GM03348 (cell line): ENCODE measurements at regions not wholly inside any gene's neighbourhood (a gene's known extent, or its start where the extent isn't known, plus 50 kb on each side); places are given as distances from the start of the nearest gene placed in this dataset.
"Not testable (repeated sequence)": the region's sequence is repeated elsewhere in the genome, so short reads cannot be mapped to it uniquely, and the experiment has no call there.

Source experiments
- DNase-seq: peaks from one replicate; pipeline ENCODE4 v3.0.0; 2012; ENCODE audit warnings: low spot score

GRCh38 chr21:13923175-13923574 is 287.6 kb downstream of the LIPI start:
- not testable (repeated sequence) for DNase-seq

GRCh38 chr21:13921455-13921854 is 289.3 kb downstream of the LIPI start:
- DNase-seq = not testable (repeated sequence)

- not testable (repeated sequence) for DNase-seq
Measured at GRCh38 chr21:13907385-13907784, 297.8 kb downstream of the POTED start.

DNA sequence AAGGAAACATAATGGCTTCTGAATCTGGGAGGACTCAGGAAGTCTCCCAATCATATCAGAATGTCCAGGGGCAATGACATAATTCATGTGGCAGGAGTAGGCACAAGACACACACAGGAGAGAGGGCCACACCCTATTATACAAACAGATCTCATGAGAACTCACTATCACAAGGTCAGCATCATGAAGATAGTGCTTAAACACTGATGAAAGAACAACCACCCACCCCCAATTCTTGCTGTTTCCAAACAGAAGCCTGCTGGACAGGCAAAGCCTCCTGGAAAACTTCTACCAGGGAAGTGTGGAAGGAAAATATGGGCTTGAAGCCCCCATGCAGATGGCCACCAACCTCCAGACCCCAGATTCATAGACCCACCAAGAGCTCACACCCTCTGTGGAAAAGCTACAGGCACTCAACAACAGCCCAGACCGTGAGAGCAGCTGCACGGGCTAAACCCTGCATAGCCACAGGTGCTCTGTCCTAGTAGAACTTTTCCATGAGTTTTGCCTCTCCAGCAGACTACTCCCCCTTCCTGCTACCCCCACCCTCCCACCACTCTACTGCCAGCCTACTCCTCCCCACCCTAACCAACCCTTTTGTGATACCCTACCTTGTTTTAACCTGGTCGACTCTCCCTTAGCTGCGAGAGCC is 287.1 kb downstream of the POTED start:
- DNase-seq = not testable (repeated sequence)

DNA sequence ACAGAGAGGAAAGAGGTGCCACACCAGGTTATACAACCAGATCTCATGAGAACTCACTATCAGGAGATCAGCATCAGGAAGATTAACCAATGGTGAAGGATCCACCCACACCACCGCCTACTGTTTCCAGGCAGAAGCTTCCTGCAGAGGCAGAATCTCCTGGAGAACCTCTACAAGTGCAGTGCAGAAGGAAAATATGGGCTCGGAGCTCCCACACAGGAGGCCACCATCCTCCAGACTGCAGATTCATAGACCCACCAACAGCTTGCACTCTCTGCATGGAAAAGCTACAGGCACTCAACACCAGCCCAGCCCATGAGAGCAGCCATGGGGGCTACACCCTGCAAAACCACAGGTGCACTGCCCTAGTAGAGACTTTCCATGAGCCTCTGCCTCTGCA is 284.0 kb downstream of the POTED start:
- DNase-seq = not testable (repeated sequence)

- not testable (repeated sequence) for DNase-seq
Measured at GRCh38 chr21:13893025-13893424, 283.4 kb downstream of the POTED start.

- not testable (repeated sequence) for DNase-seq
Measured at GRCh38 chr21:13892146-13892751, 282.7 kb downstream of the POTED start.

DNA sequence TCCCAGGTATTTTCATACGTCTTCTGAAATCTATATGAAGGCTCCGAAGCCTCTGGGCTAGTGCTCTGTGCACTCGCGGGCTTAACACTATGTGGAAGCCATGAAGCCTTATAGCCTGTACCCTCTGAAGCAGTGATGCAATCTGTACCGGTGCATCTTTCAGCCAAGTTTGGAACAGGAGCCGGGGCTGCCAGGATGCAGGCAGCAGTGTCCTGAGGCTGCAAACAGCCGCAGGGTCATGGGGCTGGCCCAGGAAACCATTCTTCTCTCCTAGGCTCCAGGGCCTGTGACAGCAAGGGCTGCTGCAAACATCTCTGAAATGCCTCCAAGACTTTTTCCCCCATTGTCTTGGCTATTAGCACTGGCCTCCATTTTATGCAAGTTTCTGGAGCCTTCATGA is 279.6 kb downstream of the POTED start:
- DNase-seq = not testable (repeated sequence)

DNA sequence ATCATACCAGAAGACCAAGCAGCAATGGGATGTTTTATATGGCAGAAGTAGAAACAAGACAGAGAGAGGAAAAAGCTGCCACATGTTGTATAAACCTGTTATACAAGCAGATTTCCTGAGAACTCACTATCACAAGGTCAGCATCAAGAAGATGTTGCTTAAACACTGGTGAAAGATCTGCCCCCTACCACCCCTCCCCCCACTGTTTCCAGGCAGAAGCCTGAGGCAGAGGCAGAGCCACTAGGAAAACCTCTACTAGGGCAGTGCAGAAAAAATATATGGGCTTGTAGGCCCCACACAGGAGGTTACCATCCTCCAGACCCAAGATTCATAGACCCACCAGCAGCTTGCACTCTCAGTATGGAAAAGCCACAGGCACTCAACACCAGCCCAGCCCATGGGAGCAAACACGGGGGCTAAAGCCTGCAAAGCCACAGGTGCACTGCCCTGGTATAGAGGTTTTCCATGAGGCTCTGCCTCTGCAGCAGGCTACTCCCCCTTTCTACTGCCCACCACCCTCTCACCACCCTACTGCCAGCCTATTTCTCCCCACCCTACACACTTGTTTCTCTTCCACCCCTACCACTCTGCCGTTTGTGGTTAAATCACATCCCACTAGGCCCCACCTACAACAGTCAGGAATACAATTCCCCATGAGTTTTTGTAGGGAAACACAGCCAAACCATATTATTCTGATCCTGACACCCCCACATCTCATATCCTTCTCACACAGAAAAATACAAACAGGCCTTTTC is 274.2 kb downstream of the POTED start:
- DNase-seq = not testable (repeated sequence)

DNA sequence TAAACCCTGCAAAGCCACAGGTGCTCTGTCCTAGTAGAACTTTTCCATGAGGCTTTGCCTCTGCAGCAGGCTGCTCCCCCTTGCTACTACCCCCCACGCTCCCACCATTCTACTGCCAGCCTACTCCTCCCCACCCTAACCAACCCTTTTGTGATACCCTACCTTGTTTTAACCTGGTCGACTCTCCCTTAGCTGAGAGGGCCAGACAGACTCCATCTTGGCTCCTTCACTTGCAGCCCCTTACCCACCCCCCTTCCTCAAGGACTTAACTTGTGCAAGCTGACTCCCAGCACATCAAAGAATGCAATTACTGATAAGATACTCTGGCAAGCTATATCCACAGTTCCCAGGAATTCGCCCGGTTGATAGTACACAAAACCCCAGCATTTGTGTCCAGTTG is 267.9 kb downstream of the POTED start:
- not testable (repeated sequence) for DNase-seq

DNA sequence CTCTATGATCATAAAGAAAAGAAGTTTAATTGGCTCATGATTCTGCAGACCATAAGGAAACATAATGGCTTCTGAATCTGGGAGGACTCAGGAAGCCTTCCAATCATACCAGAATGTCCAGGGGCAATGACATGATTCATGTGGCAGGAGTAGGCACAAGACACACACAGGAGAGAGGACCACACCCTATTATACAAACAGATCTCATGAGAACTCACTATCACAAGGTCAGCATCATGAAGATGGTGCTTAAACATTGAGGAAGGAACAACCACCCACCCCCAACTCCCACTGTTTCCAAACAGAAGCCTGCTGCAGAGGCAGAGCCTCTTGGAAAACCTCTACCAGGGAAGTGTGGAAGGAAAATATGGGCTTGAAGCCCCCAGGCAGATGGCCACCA is 267.4 kb downstream of the POTED start:
- not testable (repeated sequence) for DNase-seq

DNA sequence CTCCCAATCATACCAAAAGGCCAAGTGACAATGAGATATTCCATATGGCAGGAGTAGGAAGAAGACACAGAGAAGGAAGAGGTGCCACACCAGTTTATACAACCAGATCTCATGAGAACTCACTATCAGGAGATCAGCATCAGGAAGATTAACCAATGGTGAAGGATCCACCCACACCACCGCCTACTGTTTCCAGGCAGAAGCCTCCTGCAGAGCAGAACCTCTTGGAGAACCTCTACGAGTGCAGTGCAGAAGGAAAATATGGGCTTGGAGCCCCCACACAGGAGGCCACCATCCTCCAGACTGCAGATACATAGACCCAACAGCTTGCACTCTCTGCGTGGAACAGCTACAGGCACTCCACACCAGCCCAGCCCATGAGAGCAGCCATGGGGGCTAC is 264.4 kb downstream of the POTED start:
- not testable (repeated sequence) for DNase-seq

DNA sequence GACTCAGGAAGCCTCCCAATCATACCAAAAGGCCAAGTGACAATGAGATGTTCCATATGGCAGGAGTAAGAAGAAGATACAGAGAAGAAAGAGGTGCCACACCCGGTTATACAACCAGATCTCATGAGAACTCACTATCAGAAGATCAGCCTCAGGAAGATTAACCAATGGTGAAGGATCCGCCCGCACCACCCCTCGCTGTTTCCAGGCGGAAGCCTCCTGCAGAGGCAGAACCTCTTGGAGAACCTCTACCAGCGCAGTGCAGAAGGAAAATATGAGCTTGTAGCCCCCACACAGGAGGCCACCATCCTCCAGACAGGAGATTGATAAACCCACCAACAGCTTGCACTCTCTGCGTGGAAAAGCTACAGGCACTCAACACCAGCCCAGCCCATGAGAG is 245.1 kb downstream of the POTED start:
- no peak for DNase-seq

GRCh38 chr21:13850808-13851207 is 241.2 kb downstream of the POTED start:
- DNase-seq = not testable (repeated sequence)

- not testable (repeated sequence) for DNase-seq
Measured at GRCh38 chr21:13849489-13849888, 239.9 kb downstream of the POTED start.

GRCh38 chr21:13846718-13847117 is 237.1 kb downstream of the POTED start:
- DNase-seq = not testable (repeated sequence)

GRCh38 chr21:13844574-13844973 is 235.0 kb downstream of the POTED start:
- DNase-seq = not testable (repeated sequence)

DNA sequence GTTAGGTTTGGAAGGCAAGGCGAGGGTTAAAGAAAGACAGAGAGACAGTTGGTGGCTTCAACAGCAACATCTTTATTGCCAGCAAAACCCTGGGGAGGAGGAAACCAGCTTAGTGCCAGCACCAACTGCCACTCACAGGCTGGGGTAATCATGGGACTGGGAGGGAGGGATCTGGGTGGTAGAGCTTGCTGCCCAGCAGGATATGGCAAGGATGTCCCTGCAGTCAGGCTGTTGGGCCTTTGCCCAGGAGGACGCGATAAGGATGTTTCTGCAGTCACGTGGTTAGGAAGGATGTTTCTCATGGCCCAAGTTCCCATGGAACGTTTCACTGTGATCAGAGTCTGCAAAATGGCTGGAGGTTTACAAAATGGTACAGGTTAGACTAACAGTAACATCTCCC is 233.5 kb downstream of the POTED start:
- not testable (repeated sequence) for DNase-seq

DNA sequence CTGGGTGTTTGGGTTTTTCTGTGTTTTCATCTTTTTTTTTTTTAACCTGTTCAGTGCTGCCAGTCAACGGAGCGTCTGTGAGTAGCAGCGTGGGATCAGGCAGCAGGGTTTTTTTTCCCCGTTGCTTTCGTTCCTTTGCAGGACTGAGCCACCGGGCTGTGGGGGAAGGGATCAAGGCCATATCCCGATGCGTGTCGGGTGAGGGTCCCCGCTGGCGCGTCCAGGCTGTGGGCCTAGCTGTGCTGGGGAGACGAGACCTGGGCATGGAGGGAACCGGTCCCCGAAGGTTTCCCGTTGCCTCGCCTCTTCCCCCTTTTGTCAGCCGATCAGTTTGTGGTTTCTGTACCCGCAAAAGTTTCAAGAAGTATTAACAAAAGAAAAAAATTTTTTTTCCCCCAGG is 218.1 kb downstream of the POTED start:
- not testable (repeated sequence) for DNase-seq

- no peak for DNase-seq
Measured at GRCh38 chr21:13827201-13827600, 217.6 kb downstream of the POTED start.

DNA sequence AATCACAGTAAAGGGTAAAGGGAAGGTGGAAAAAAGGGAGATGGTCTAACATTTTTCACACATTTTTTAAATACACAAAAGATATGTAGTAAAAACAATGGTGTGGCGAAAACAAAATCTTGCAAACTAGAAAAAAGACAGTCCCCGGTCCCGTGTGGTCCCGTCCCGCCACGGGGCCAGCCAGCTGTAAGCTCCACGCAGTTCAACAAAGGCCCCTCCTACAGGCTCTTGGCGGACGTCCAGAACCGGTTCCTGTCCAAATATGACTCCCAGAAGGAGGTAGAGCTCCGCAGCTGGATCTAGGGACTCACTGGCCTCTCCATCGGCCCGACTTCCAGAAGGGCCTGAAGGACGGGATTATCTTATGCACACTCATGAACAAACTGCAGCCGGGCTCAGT is 216.9 kb downstream of the POTED start:
- DNase-seq = not testable (repeated sequence)

DNA sequence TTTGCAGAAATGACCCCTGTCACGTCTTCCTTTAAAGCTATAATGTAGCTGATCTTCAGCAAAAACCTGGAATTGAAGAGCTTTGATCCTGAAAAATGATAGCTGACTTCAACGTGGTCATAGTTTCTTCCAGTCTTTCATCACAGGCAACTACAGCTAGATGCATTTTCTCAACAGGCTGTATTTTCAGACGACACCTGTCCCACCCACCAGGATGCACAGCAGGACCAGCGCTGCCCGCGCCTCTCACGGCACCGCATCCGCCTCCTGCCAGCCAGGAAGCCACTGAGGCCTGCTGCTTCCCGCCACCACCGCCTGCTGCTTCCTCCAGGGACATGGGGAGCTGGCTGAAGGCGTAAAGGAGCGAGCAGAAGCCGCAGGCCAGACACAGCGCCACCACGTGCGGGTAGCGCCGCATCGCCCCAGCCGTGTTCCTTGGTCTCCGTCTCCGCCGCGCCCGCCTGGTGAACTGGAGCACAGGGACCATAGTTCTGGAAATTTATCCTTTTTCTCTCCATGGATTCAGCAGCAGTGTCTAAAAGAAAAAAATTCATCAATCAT is 215.7 kb downstream of the POTED start:
- not testable (repeated sequence) for DNase-seq

DNA sequence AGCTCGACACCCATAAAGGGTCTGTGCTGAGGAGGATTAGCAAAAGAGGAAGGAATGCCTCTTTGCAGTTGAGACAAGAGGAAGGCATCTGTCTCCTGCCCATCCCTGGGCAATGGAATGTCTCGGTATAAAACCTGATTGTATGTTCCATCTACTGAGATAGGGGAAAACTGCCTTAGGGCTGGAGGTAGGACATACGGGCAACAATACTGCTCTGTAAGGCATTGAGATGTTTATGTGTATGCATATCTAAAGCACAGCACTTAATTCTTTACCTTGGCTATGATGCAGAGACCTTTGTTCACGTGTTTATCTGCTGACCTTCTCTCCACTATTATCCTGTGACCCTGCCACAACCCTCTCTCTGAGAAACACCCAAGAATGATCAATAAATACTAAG is 210.7 kb downstream of the POTED start:
- DNase-seq = not testable (repeated sequence)
